HCT116 (cell line): ENCODE measurements at regions not wholly inside any gene's neighbourhood (a gene's known extent, or its start where the extent isn't known, plus 50 kb on each side); places are given as distances from the start of the nearest gene placed in this dataset.

Source experiments
- EZH2 ChIP-seq: fragments of 200-600 bp; sonication (generic); IDR thresholded peaks from 2 replicates; pipeline ENCODE4 v1.6.1; 2017; ENCODE audit warnings: antibody characterized with exemption, mixed run types
- EZH2phosphoT487 ChIP-seq: fragments of 200-600 bp; IDR thresholded peaks from 2 replicates; pipeline ENCODE4 v1.6.1; 2018; ENCODE audit warnings: antibody characterized with exemption, borderline replicate concordance
- POLR2A ChIP-seq: IDR thresholded peaks from 2 replicates; pipeline ENCODE4 v1.7.0; 2011; ENCODE audit warnings: borderline replicate concordance; ENCODE audit not compliant: insufficient read depth, insufficient read length; ENCODE audit errors: extremely low read depth
- POLR2AphosphoS5 ChIP-seq: IDR thresholded peaks from 2 replicates; pipeline ENCODE4 v1.6.1; 2011; ENCODE audit warnings: mild to moderate bottlenecking, low read depth, low read length, moderate library complexity
- SIN3A ChIP-seq: IDR thresholded peaks from 2 replicates; pipeline ENCODE4 v1.6.1; 2012; ENCODE audit warnings: low read depth
- SRF ChIP-seq: IDR thresholded peaks from 2 replicates; pipeline ENCODE4 v1.6.1; 2012; ENCODE audit warnings: low read depth
- ZNF274 ChIP-seq: fragments of 200-500 bp; sonication (Bioruptor generic); IDR thresholded peaks from 2 replicates; pipeline ENCODE4 v1.6.1; 2014; ENCODE audit warnings: mild to moderate bottlenecking, low read depth, low read length, inconsistent platforms
- TF ChIP-seq, protein P1 (sequence below): IDR thresholded peaks from 2 replicates; pipeline ENCODE4 v1.6.1; 2012
- TF ChIP-seq, protein P2 (sequence below), 3 experiments: fragments of 200-600 bp in 1 of 3; sonication (generic) in 1 of 3; IDR thresholded peaks in 2 of 3; conservative IDR thresholded peaks in 1 of 3; 2 replicates each; pipeline ENCODE4 v1.5.1; 2012 to 2017; ENCODE audit warnings: low read depth in 2 of 3, low read length in 2 of 3, antibody characterized with exemption in 1 of 3, borderline replicate concordance in 1 of 3, control low read depth in 1 of 3, mild to moderate bottlenecking in 1 of 3, mixed read lengths in 1 of 3, mixed run types in 1 of 3, moderate library complexity in 1 of 3; ENCODE audit not compliant: insufficient read depth in 1 of 3
- TF ChIP-seq, protein P3 (sequence below): IDR thresholded peaks from 2 replicates; pipeline ENCODE4 v1.6.1; 2011; ENCODE audit warnings: mild to moderate bottlenecking, low read length, moderate library complexity; ENCODE audit not compliant: insufficient replicate concordance; ENCODE audit errors: extremely low read depth

DNA sequence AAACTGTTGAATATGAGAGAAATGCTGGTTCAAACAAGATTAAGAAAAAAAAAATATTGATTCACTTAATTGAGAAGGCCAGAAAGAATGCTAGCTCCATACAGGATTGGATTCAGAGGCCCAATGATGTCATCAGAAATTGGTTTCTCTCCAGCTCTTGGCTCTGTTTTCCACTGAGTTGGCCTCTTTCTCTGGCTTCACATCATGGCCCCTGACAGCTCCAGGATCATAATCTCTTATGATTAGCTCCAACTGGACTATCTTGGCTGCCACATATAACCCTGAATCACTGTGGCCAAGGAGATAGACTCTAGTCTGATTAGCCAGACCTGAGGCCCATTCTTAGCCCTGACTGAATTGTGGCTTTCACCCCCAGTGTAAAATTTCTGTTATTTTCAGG is 244.7 kb upstream of the GRAMD2B start:
- TF ChIP-seq, protein P1, sequence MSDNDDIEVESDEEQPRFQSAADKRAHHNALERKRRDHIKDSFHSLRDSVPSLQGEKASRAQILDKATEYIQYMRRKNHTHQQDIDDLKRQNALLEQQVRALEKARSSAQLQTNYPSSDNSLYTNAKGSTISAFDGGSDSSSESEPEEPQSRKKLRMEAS: no peak
- no peak for TF ChIP-seq EZH2phosphoT487
- no peak for TF ChIP-seq POLR2A
- TF ChIP-seq, protein P2, sequence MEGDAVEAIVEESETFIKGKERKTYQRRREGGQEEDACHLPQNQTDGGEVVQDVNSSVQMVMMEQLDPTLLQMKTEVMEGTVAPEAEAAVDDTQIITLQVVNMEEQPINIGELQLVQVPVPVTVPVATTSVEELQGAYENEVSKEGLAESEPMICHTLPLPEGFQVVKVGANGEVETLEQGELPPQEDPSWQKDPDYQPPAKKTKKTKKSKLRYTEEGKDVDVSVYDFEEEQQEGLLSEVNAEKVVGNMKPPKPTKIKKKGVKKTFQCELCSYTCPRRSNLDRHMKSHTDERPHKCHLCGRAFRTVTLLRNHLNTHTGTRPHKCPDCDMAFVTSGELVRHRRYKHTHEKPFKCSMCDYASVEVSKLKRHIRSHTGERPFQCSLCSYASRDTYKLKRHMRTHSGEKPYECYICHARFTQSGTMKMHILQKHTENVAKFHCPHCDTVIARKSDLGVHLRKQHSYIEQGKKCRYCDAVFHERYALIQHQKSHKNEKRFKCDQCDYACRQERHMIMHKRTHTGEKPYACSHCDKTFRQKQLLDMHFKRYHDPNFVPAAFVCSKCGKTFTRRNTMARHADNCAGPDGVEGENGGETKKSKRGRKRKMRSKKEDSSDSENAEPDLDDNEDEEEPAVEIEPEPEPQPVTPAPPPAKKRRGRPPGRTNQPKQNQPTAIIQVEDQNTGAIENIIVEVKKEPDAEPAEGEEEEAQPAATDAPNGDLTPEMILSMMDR (IDR thresholded peaks at IDR 0.05 in 2 of 3, conservative IDR thresholded peaks at IDR 0.05 in 1 of 3; ENCODE audit: borderline replicate concordance in 1 of 3, insufficient read depth in 1 of 3, low read depth in 2 of 3, low read length in 2 of 3): no peak
- no peak for TF ChIP-seq POLR2AphosphoS5
- TF ChIP-seq, protein P3, sequence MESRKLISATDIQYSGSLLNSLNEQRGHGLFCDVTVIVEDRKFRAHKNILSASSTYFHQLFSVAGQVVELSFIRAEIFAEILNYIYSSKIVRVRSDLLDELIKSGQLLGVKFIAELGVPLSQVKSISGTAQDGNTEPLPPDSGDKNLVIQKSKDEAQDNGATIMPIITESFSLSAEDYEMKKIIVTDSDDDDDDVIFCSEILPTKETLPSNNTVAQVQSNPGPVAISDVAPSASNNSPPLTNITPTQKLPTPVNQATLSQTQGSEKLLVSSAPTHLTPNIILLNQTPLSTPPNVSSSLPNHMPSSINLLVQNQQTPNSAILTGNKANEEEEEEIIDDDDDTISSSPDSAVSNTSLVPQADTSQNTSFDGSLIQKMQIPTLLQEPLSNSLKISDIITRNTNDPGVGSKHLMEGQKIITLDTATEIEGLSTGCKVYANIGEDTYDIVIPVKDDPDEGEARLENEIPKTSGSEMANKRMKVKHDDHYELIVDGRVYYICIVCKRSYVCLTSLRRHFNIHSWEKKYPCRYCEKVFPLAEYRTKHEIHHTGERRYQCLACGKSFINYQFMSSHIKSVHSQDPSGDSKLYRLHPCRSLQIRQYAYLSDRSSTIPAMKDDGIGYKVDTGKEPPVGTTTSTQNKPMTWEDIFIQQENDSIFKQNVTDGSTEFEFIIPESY: no peak
- TF ChIP-seq SIN3A: no peak
- TF ChIP-seq EZH2: no peak
- TF ChIP-seq SRF: no peak
- TF ChIP-seq ZNF274: no peak
